HG03103 (cell line): ENCODE measurements at regions not wholly inside any gene's neighbourhood (a gene's known extent, or its start where the extent isn't known, plus 50 kb on each side); places are given as distances from the start of the nearest gene placed in this dataset.

Source experiments
- ATAC-seq: cut with Tn5 transposase; IDR thresholded peaks from one replicate; pipeline ENCODE4 v1.9.1; 2021; ENCODE audit warnings: low read depth; ENCODE audit not compliant: unreplicated experiment

DNA sequence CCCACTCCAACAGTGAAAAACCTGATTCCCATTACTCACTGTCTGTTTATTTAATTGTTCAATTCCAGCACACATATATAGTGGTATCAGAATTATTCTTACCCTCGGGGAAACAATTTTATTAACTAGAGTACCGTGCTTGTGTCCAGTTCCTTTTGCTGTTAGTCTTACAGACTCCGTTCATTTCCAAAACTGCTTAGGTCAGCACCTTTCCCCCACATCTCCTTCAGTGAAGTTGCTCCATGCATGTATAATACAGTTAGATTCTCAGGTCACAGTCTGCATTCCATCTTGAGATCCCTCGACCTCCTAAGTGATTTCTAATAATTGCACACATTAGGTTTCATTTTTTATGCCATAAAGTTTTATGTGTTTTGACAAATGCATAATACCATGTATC is 56.3 kb upstream of the ZNF521 start:
- no peak for ATAC-seq
